GM12878 (cell line): ENCODE measurements at regions not wholly inside any gene's neighbourhood (a gene's known extent, or its start where the extent isn't known, plus 50 kb on each side); places are given as distances from the start of the nearest gene placed in this dataset.

ENCODE experiments used
- ATAC-seq: fragments of 200-7000 bp; cut with Tn5 transposase; 3 replicates; pipeline ENCODE4 v1.9.1; 2020; ENCODE audit warnings: mild to moderate bottlenecking, moderate library complexity
- BruUV-seq: library from RNA; stranded (reverse); fragments of 400-500 nt; replicated peaks from 2 replicates; lab custom pipeline; 2021; lab: Mats Ljungman, UMichigan
- CTCF ChIA-PET: fragments of 300-600 bp; sonication (Branson Sonifier 250); formaldehyde crosslinking; extraction: SDS; loops from one replicate; lab custom pipeline; 2021; ENCODE audit warnings: inconsistent platforms; lab: Yijun Ruan, JAX
- POLR2A ChIA-PET: fragments of 350-600 bp; formaldehyde crosslinking; extraction: SDS; loops from one replicate; lab custom pipeline; 2021; ENCODE audit warnings: inconsistent platforms; lab: Charles Lee
- RAD21 ChIA-PET: fragments of 300-600 bp; sonication (Branson Sonifier 250); formaldehyde crosslinking; loops from one replicate; lab custom pipeline; 2023; ENCODE audit warnings: antibody characterized with exemption; ENCODE audit not compliant: unreplicated experiment; lab: Charles Lee
- SMC1A ChIA-PET: fragments of 300-600 bp; sonication (Branson Sonifier 250); formaldehyde crosslinking; loops from one replicate; lab custom pipeline; 2023; ENCODE audit not compliant: unreplicated experiment, uncharacterized antibody; lab: Charles Lee
- DNase-seq: peaks from one replicate; pipeline ENCODE4 v3.0.0-alpha.2; 2011; ENCODE audit warnings: low read depth, low spot score
- FAIRE-seq: peaks from 3 replicates; lab custom pipeline; 2011; peaks lifted over from hg19 to GRCh38; lab: Jason Lieb, UNC
- H2AFZ ChIP-seq: 2 replicates; pipeline ENCODE4 v1.6.0; 2011; ENCODE audit warnings: low read depth, low read length, control low read depth; ENCODE audit not compliant: control insufficient read depth
- H3K27ac ChIP-seq: 2 replicates; pipeline ENCODE4 v1.5.1; 2011; ENCODE audit warnings: control low read depth; ENCODE audit not compliant: control insufficient read depth, insufficient read depth
- H3K27me3 ChIP-seq, 2 experiments: replicated peaks in 1 of 2; 2 replicates each; pipeline versions ENCODE4 v1.6.0 to v1.6.1; 2011; ENCODE audit warnings: low read length in 1 of 2; ENCODE audit not compliant: control insufficient read depth in 2 of 2, insufficient read depth in 2 of 2
- H3K36me3 ChIP-seq, 2 experiments: 2 replicates each; pipeline ENCODE4 v1.5.1; 2011; ENCODE audit warnings: low read length in 1 of 2; ENCODE audit not compliant: control insufficient read depth in 2 of 2, insufficient read depth in 2 of 2
- H3K4me1 ChIP-seq: 2 replicates; pipeline ENCODE4 v1.6.1; 2011; ENCODE audit warnings: mild to moderate bottlenecking, low read length, moderate library complexity, mixed read lengths; ENCODE audit not compliant: control insufficient read depth, insufficient read depth
- H3K4me2 ChIP-seq: 2 replicates; pipeline ENCODE4 v1.6.0; 2011; ENCODE audit warnings: control low read depth; ENCODE audit not compliant: control insufficient read depth, insufficient read depth
- H3K4me3 ChIP-seq: fragments of 200-600 bp; sonication (generic); 2 replicates; pipeline ENCODE4 v1.5.1; 2016
- H3K79me2 ChIP-seq: 2 replicates; pipeline ENCODE4 v1.6.0; 2011; ENCODE audit warnings: low read length; ENCODE audit not compliant: control insufficient read depth, insufficient read depth
- H3K9ac ChIP-seq: 2 replicates; pipeline ENCODE4 v1.8.0; 2011; ENCODE audit warnings: low read length, control low read depth, mixed read lengths; ENCODE audit not compliant: control insufficient read depth, insufficient read depth
- H3K9me3 ChIP-seq: replicated peaks from 3 replicates; pipeline ENCODE4 v1.5.1; 2011; ENCODE audit warnings: mild to moderate bottlenecking, low read length; ENCODE audit not compliant: control insufficient read depth, insufficient read depth
- H4K20me1 ChIP-seq: 2 replicates; pipeline ENCODE4 v1.6.0; 2011; ENCODE audit not compliant: control insufficient read depth, insufficient read depth
- BACH1 ChIP-seq: fragments of 450-650 bp; IDR thresholded peaks from 2 replicates; pipeline ENCODE4 v1.6.1; 2017; ENCODE audit warnings: mild to moderate bottlenecking, borderline replicate concordance
- BCL3 ChIP-seq: IDR thresholded peaks from 2 replicates; pipeline ENCODE4 v1.6.1; 2011; ENCODE audit warnings: borderline replicate concordance, low read depth, mild to moderate bottlenecking, moderate library complexity, low read length; ENCODE audit not compliant: insufficient read depth, poor library complexity, severe bottlenecking
- BRCA1 ChIP-seq: IDR thresholded peaks from 2 replicates; pipeline ENCODE4 v1.6.1; 2011; ENCODE audit warnings: low read depth, low read length, improper control_type of control experiment
- CBX5 ChIP-seq: sonication (generic); IDR thresholded peaks from 2 replicates; pipeline ENCODE4 v1.6.1; 2016; ENCODE audit warnings: low read depth, moderate library complexity, mild to moderate bottlenecking, inconsistent platforms
- HDAC2 ChIP-seq: fragments of 200-600 bp; sonication (generic); IDR thresholded peaks from 2 replicates; pipeline ENCODE4 v1.6.1; 2017
- KDM1A ChIP-seq: fragments of 200-600 bp; sonication (generic); IDR thresholded peaks from 2 replicates; pipeline ENCODE4 v1.6.1; 2016; ENCODE audit warnings: borderline replicate concordance
- NFXL1 ChIP-seq: fragments of 450-650 bp; IDR thresholded peaks from 2 replicates; pipeline ENCODE4 v1.6.1; 2017; ENCODE audit warnings: antibody characterized with exemption, mild to moderate bottlenecking, borderline replicate concordance
- NFYA ChIP-seq: IDR thresholded peaks from 2 replicates; pipeline ENCODE4 v1.6.1; 2011; ENCODE audit warnings: low read depth, mild to moderate bottlenecking, low read length, improper control_type of control experiment, borderline replicate concordance
- PAX8 ChIP-seq: fragments of 450-650 bp; IDR thresholded peaks from 2 replicates; pipeline ENCODE4 v1.6.1; 2017; ENCODE audit warnings: mild to moderate bottlenecking, moderate library complexity
- RAD51 ChIP-seq: fragments of 450-650 bp; IDR thresholded peaks from 2 replicates; pipeline ENCODE4 v1.6.1; 2016; ENCODE audit warnings: moderate library complexity, mild to moderate bottlenecking, inconsistent platforms
- SPI1 ChIP-seq: IDR thresholded peaks from 2 replicates; pipeline ENCODE4 v1.6.1; 2011; ENCODE audit warnings: low read depth, mild to moderate bottlenecking, low read length, moderate library complexity, borderline replicate concordance; ENCODE audit not compliant: insufficient read depth
- SREBF2 ChIP-seq: IDR thresholded peaks from 2 replicates; pipeline ENCODE4 v1.6.1; 2012; ENCODE audit warnings: mild to moderate bottlenecking, low read length
- ZBTB4 ChIP-seq: fragments of 450-650 bp; formaldehyde crosslinking; IDR thresholded peaks from 2 replicates; pipeline ENCODE4 v1.4.0; 2022; ENCODE audit warnings: mild to moderate bottlenecking, moderate library complexity
- WGBS: methylation state at CpG from one replicate; pipeline ENCODE4 v1.1.6; 2016; ENCODE audit warnings: low lambda C conversion rate; ENCODE audit not compliant: insufficient replicate concordance, insufficient coverage; ENCODE audit errors: missing lambda C conversion rate; 5-methylcytosine and 5-hydroxymethylcytosine counted together
- in situ Hi-C: fragments of 300-500 bp; cut with MboI; formaldehyde crosslinking; loops from 9 replicates; pipeline ENCODE4 v1.14.3; 2018; ENCODE audit warnings: mixed read lengths
- intact Hi-C: fragments of 100-400 bp; cut with micrococcal nuclease; formaldehyde crosslinking; loops from one replicate; pipeline ENCODE4 v1.14.2; 2022; ENCODE audit not compliant: unreplicated experiment

- CTCF ChIA-PET = no interaction called here
- intact Hi-C loops = no loop called here
- Histone ChIP-seq H3K4me1 (no peaks in the 10 kb centered on the region), H3K79me2 (no peaks in the 10 kb centered on the region), H3K9ac (no peak overlapping the region), H2AFZ (no peak overlapping the region), H3K27me3 (no peaks in the 10 kb centered on the region), H3K4me2 (no peak overlapping the region), H3K27ac (no peak overlapping the region), H3K36me3 (no peaks in the 10 kb centered on the region), H3K9me3 (no peaks in the 10 kb centered on the region; the same call in 2 of the 3 replicates)
- RAD21 ChIA-PET = no interaction called here
- peak; percentile 91 for ATAC-seq
- no peak for FAIRE-seq
- BruUV-seq = no TSS peak
- in situ Hi-C loops = no loop called here
- SMC1A ChIA-PET = no interaction called here
- 0% methylated on average over 2 of the region's 2 CpGs for WGBS
- TF ChIP-seq PAX8 = no peak
- TF ChIP-seq, all 136 proteins: peak for 0
- peak; percentile 7 for DNase-seq
- Histone ChIP-seq H4K20me1 (no peaks in the 10 kb centered on the region), H3K4me3 (no peak overlapping the region)
- POLR2A ChIA-PET = no interaction called here
These were observed 133.0 kb downstream of the ZDHHC21 start for GRCh38 chr9:14560194-14560593.

- no peak for FAIRE-seq
- TF ChIP-seq CBX5 (no peak), SPI1 (no peak), KDM1A (no peak), NFYA (no peak), RAD51 (no peak), ZBTB4 (CRISPR knock-in tag) (no peak), NFXL1 (no peak), HDAC2 (no peak), SREBF2 (no peak), BCL3 (no peak), BRCA1 (no peak), BACH1 (no peak)
These were observed 138.3 kb downstream of the ZDHHC21 start for GRCh38 chr9:14554886-14555285.

More at GRCh38 chr9:14554886-14555285, 138.3 kb downstream of the ZDHHC21 start:
- Histone ChIP-seq H3K9ac (no peak overlapping the region), H4K20me1 (no peaks in the 10 kb centered on the region), H3K4me3 (no peak overlapping the region), H3K27me3 (no peaks in the 10 kb centered on the region), H2AFZ (no peak overlapping the region), H3K9me3 (no peaks in the 10 kb centered on the region; the same call in 2 of the 3 replicates), H3K4me1 (no peaks in the 10 kb centered on the region), H3K36me3 (no peaks in the 10 kb centered on the region), H3K27ac (no peak overlapping the region), H3K79me2 (no peaks in the 10 kb centered on the region), H3K4me2 (no peak overlapping the region)
- ChIA-PET RAD21 (no interaction called here), CTCF (no interaction called here), POLR2A (no interaction called here), SMC1A (no interaction called here)
- intact Hi-C loops = no loop called here
- BruUV-seq = no TSS peak
- in situ Hi-C loops = no loop called here
- ATAC-seq = no peak
- no peak for DNase-seq
- WGBS = 67% methylated on average over 4 of the region's 4 CpGs
